Central memory CD4-positive, alpha-beta T cell (primary cell): ENCODE measurements at regions not wholly inside any gene's neighbourhood (a gene's known extent, or its start where the extent isn't known, plus 50 kb on each side); places are given as distances from the start of the nearest gene placed in this dataset.

Experiments used
- DNase-seq: peaks from one replicate; pipeline ENCODE4 v3.0.0; 2022

- DNase-seq: no peak
Observed at GRCh38 chr3:10585945-10586344, 80.6 kb upstream of the ATP2B2 start.

GRCh38 chr3:10594915-10595314 lies 89.5 kb upstream of the ATP2B2 start:
- DNase-seq: peak; percentile 24

- no peak for DNase-seq
Observed at GRCh38 chr3:10596746-10597448, 91.5 kb upstream of the ATP2B2 start.

- DNase-seq: no peak
Observed at GRCh38 chr3:10597733-10598132, 92.3 kb upstream of the ATP2B2 start.

- DNase-seq: no peak
Observed at GRCh38 chr3:10599017-10599416, 93.6 kb upstream of the ATP2B2 start.

- DNase-seq: no peak
Observed at GRCh38 chr3:10599444-10599843, 94.1 kb upstream of the ATP2B2 start.

- DNase-seq: no peak
Observed at GRCh38 chr3:10600296-10600714, 94.9 kb upstream of the ATP2B2 start.

- no peak for DNase-seq
Observed at GRCh38 chr3:10600726-10601125, 95.3 kb upstream of the ATP2B2 start.

GRCh38 chr3:10601151-10601856 lies 95.9 kb upstream of the ATP2B2 start:
- no peak for DNase-seq

- no peak for DNase-seq
Observed at GRCh38 chr3:10601857-10602230, 96.5 kb upstream of the ATP2B2 start.

- no peak for DNase-seq
Observed at GRCh38 chr3:10602271-10602670, 96.9 kb upstream of the ATP2B2 start.

- peak; percentile 78 for DNase-seq
Observed at GRCh38 chr3:10602769-10603768, 97.7 kb upstream of the ATP2B2 start.

- DNase-seq: no peak
Observed at GRCh38 chr3:10609134-10609533, 103.7 kb upstream of the ATP2B2 start.

GRCh38 chr3:10614168-10614567 lies 108.8 kb upstream of the ATP2B2 start:
- no peak for DNase-seq

- no peak for DNase-seq
Observed at GRCh38 chr3:10615715-10616114, 110.3 kb upstream of the ATP2B2 start.

GRCh38 chr3:10616321-10616720 lies 110.9 kb upstream of the ATP2B2 start:
- no peak for DNase-seq

GRCh38 chr3:10619989-10620832 lies 114.8 kb upstream of the ATP2B2 start:
- DNase-seq: no peak

GRCh38 chr3:10620833-10621082 lies 115.4 kb upstream of the ATP2B2 start:
- no peak for DNase-seq

GRCh38 chr3:10623578-10624275 lies 118.3 kb upstream of the ATP2B2 start:
- no peak for DNase-seq

- DNase-seq: no peak
Observed at GRCh38 chr3:10625323-10625722, 119.9 kb upstream of the ATP2B2 start.

GRCh38 chr3:10627884-10628572 lies 122.6 kb upstream of the ATP2B2 start:
- DNase-seq: no peak
